ENCODE measurements at regions not wholly inside any gene's neighbourhood (a gene's known extent, or its start where the extent isn't known, plus 50 kb on each side); places are given as distances from the start of the nearest gene placed in this dataset.
"Not testable (repeated sequence)": the region's sequence is repeated elsewhere in the genome, so short reads cannot be mapped to it uniquely, and the experiment has no call there.

GRCh38 chr7:29696402-29696801 is 109.9 kb upstream of the WIPF3 start:
- DNase-seq (ENCODE audit: low read depth in 2 of 2, low spot score in 1 of 2), result not testable (repeated sequence)

- DNase-seq (ENCODE audit: low read depth in 2 of 2, low spot score in 1 of 2), result not testable (repeated sequence)
Observed at GRCh38 chr7:29699723-29700122, 106.6 kb upstream of the WIPF3 start.

GRCh38 chr7:29701540-29701939 is 104.8 kb upstream of the WIPF3 start:
- DNase-seq (ENCODE audit: low read depth in 2 of 2, low spot score in 1 of 2), result not testable (repeated sequence)

- not testable (repeated sequence) for DNase-seq (ENCODE audit: low read depth in 2 of 2, low spot score in 1 of 2)
Observed at GRCh38 chr7:29703830-29704229, 102.5 kb upstream of the WIPF3 start.

GRCh38 chr7:29709002-29709401 is 97.3 kb upstream of the WIPF3 start:
- DNase-seq (ENCODE audit: low read depth in 2 of 2, low spot score in 1 of 2), result not testable (repeated sequence)

GRCh38 chr7:29723127-29723526 is 83.2 kb upstream of the WIPF3 start:
- not testable (repeated sequence) for DNase-seq (ENCODE audit: low read depth in 2 of 2, low spot score in 1 of 2)

- DNase-seq (ENCODE audit: low read depth in 2 of 2, low spot score in 1 of 2), result no peak
Observed at GRCh38 chr7:29723599-29723998, 82.7 kb upstream of the WIPF3 start.

GRCh38 chr7:29729534-29730165 is 76.7 kb upstream of the WIPF3 start:
- DNase-seq (ENCODE audit: low read depth in 2 of 2, low spot score in 1 of 2), result not testable (repeated sequence)

DNA sequence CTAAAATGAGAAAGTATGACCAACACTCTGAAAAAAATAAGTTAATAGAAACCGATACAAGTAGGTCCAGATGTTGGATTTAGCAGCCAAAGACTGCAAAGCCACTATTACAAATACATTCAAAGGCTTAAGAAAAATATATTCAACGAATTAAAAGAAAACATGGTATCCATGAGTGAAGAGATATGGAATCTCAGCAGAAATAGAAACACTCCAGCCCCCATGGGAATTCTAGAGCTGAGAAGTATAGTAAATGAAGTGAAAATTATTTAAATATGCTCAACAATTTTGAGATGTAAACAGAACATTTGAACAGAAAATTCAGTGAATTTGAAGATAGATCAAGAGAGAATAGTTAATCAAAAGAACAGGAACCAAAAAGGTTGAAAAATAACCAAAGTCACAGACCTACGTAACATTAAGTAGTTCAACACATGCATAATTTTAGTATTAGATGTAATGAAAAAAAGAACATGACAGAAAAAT is 72.0 kb upstream of the WIPF3 start:
- no peak for DNase-seq (ENCODE audit: low read depth in 2 of 2, low spot score in 1 of 2)

DNA sequence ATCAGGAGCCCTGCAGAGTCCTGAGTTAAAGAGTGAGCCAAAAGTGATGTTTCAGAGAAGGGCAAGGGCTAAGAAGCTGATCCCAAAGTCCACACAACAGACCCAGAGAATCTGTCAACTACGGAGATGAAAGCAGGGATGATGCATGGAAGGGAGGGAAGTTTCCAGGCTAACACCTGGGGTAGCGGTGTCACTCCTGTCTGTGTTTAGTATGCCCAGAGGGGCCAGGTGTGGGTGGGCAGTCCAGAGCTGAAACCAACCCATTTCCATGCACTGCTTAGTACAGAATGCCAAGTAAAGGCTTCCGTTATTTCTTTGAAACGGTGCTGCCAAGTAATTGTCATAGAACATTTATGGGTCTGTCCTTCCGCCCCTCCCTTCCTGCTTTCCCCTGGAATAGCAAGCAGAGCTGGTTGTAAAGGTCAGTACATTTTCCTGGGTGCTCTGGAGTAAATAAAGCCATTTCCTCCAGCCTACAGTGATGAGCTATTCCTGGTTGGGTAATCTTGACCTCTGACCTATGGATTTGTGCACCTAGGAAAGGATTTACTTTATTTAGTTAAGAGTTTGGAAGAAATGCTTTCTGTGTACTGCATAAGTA is 58.6 kb upstream of the WIPF3 start:
- DNase-seq (ENCODE audit: low read depth in 2 of 2, low spot score in 1 of 2), result not testable (repeated sequence)

DNA sequence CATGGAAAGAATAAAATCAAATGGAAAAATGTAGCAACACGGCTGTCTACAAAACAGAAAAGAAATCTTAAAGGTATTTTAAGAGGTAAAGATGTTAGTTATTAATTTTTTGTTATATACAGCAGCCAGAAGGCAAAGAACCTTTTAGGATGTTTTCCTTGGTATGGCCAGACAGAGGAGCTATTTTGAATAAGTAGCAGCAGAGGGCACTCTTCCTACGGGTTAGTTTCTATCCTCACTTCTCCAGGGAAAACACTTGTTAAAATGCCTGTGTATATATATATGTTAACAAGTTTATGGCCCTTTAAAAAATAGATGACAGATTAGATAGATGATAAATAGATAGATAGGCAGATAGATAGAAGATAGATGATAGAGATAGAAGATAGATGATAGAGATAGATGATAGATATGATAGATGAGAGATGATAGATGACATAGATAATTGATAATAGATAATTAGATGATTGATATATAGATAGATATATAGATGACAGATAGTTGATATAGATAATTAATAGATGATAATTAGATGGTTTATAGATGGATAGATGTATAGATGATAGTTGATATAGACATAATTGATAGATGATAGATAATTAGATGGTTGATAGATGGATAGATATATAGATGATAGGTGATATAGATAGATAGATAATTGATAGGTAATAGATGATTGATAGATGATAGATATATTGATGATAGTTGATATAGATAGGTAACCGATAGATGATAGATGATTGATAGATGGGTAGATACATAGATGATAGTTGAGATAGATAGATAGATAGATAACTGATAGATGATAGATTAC is 57.8 kb upstream of the WIPF3 start:
- no peak for DNase-seq (ENCODE audit: low read depth in 2 of 2, low spot score in 1 of 2)

- DNase-seq (ENCODE audit: low read depth in 2 of 2, low spot score in 1 of 2), result no peak
Observed at GRCh38 chr7:29749701-29750321, 56.5 kb upstream of the WIPF3 start.

DNA sequence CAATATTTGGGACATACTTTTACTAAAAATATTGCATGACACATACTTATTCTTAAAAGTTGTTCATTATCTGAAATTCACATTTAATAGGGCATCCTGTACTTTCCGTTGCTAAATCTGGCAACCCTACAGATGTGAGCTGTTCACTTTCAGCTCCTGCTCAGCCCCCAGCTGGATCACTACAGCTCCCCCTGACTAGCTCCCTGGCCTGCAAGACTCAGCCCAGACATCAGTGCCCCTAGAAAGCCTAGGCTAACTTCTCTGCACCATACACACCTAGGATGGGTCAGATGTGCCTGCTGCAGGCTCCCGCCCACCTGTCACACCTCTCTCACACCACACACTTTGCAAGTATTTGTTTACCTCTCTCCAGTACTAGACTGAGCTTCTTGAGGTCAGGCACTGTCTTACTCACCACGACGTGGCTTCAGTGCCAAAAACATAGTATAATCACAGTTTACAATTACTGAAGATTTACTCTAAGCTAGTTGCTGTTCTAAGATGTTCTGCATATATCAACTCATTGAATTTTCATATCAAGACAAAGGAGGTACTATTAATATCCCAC is 55.9 kb upstream of the WIPF3 start:
- not testable (repeated sequence) for DNase-seq (ENCODE audit: low read depth in 2 of 2, low spot score in 1 of 2)

GRCh38 chr7:29751012-29751411 is 55.3 kb upstream of the WIPF3 start:
- not testable (repeated sequence) for DNase-seq (ENCODE audit: low read depth in 2 of 2, low spot score in 1 of 2)

GRCh38 chr7:29754874-29755490 is 51.3 kb upstream of the WIPF3 start:
- DNase-seq (ENCODE audit: low read depth in 2 of 2, low spot score in 1 of 2), result no peak
